Skeletal muscle satellite cell (primary cell): ENCODE measurements at regions not wholly inside any gene's neighbourhood (a gene's known extent, or its start where the extent isn't known, plus 50 kb on each side); places are given as distances from the start of the nearest gene placed in this dataset.

ENCODE experiments used
- H3K27me3 ChIP-seq: 2 replicates; pipeline ENCODE4 v1.7.0; 2013; ENCODE audit warnings: low read length; ENCODE audit not compliant: control insufficient read depth, insufficient read depth
- H3K36me3 ChIP-seq: 2 replicates; pipeline ENCODE4 v1.7.0; 2013; ENCODE audit warnings: mild to moderate bottlenecking, control low read depth, low read length; ENCODE audit not compliant: insufficient read depth
- H3K4me1 ChIP-seq: 2 replicates; pipeline ENCODE4 v1.7.0; 2013; ENCODE audit warnings: low read length; ENCODE audit not compliant: control insufficient read depth, insufficient read depth
- H3K4me2 ChIP-seq: 2 replicates; pipeline ENCODE4 v1.7.0; 2013; ENCODE audit warnings: mild to moderate bottlenecking, low read length
- H3K4me3 ChIP-seq: 2 replicates; pipeline ENCODE4 v1.7.0; 2013; ENCODE audit warnings: low read length
- H3K9ac ChIP-seq: 2 replicates; pipeline ENCODE4 v1.7.0; 2013; ENCODE audit warnings: mild to moderate bottlenecking, low read depth, low read length, moderate library complexity
- H3K9me3 ChIP-seq: replicated peaks from 2 replicates; pipeline ENCODE4 v1.7.0; 2013; ENCODE audit warnings: mild to moderate bottlenecking, control low read depth, low read length

- H3K9me3 ChIP-seq: no peaks in the 10 kb centered on the region
- peak overlapping the region; percentile 53 for H3K4me3 ChIP-seq
- no peaks in the 10 kb centered on the region for H3K36me3 ChIP-seq
- peak overlapping the region; percentile 76 for H3K9ac ChIP-seq
- H3K4me2 ChIP-seq: peak overlapping the region; percentile 77
- H3K4me1 ChIP-seq: peaks cover 23% of the 10 kb centered on the region
- no peaks in the 10 kb centered on the region for H3K27me3 ChIP-seq
Observed at GRCh38 chr4:187602339-187603092, 393.1 kb upstream of the ZFP42 start.

DNA sequence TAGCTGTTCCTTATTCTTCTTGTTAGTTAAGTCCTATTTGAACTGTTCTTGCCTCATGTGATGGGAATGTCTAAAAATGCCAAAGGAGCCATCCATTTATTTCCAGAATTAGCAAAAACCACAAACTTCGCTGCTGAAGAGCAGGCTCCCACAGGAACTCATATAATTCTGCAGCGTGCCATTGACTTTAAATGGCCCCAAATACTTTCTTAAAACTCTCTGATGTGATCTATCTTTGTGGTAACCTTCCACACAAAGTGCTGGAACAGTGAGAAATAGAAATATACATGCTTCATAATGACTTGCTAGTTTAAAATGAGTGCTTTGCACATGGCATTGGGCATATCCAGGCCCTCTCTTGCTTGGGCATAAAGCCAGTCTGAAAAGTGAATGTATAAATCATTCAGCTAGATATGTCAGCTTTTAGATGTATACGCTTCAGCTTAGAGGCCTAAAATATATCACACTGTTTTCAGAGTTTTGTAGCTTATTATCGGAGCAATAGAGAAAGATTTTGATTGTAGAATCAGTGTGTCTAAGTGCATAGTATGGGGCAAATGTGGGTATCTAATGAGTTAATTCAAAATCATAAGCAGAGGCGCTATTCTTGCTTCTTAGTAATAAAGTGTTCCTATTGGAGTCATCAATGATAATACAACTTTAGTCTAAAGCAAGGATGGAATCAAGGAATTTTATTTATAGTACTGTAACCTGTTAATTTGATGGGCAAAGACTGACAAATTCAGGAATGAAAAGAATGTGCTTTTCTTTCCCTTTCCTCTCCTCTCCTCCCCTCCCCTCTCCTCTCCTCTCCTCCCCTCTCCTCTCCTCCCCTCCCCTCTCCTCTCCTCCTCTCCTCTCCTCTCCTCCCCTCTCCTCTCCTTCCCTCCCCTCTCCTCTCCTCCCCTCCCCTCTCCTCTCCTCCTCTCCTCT, 392.2 kb upstream of the ZFP42 start:
- Histone ChIP-seq H3K4me3 (no peak overlapping the region), H3K9ac (peak overlapping the region; percentile 76), H3K4me1 (peaks cover 32% of the 10 kb centered on the region), H3K9me3 (no peaks in the 10 kb centered on the region), H3K27me3 (no peaks in the 10 kb centered on the region), H3K36me3 (no peaks in the 10 kb centered on the region), H3K4me2 (peak overlapping the region; percentile 77)

GRCh38 chr4:187604984-187605383, 390.6 kb upstream of the ZFP42 start:
- Histone ChIP-seq H3K36me3 (no peaks in the 10 kb centered on the region), H3K9me3 (no peaks in the 10 kb centered on the region), H3K4me2 (no peak overlapping the region), H3K4me1 (peaks cover 32% of the 10 kb centered on the region), H3K27me3 (no peaks in the 10 kb centered on the region), H3K9ac (no peak overlapping the region), H3K4me3 (no peak overlapping the region)

- no peaks in the 10 kb centered on the region for H3K27me3 ChIP-seq
Observed at GRCh38 chr4:187606581-187606980, 389.0 kb upstream of the ZFP42 start.

DNA sequence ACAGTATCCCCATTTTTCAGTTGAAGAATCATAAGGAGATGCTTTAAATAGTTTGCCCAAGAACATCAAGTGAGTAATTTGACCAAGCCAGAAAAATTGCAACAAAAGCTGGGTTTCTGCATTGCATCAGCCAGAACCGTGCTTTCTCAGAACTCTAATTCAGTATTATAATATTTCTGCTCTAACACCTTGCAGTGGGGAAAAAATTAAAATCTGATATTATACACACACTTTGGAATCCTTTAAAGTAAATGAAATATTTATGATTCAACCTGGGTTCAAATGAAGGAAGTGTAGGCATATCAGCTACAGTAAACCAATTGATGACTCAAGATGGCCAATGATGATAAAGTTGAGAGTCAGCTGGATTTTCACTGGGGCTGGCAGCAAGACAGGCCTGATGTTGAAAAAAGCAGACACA, 387.6 kb upstream of the ZFP42 start:
- peaks cover 17% of the 10 kb centered on the region for H3K4me1 ChIP-seq
- H3K9me3 ChIP-seq: no peaks in the 10 kb centered on the region
- no peak overlapping the region for H3K4me3 ChIP-seq
- H3K27me3 ChIP-seq: no peaks in the 10 kb centered on the region
- no peaks in the 10 kb centered on the region for H3K36me3 ChIP-seq
- H3K4me2 ChIP-seq: peak overlapping the region; percentile 8
- no peak overlapping the region for H3K9ac ChIP-seq

More at GRCh38 chr4:187606581-187606980, 389.0 kb upstream of the ZFP42 start:
- Histone ChIP-seq H3K4me3 (no peak overlapping the region), H3K4me1 (peaks cover 31% of the 10 kb centered on the region), H3K9ac (no peak overlapping the region), H3K36me3 (no peaks in the 10 kb centered on the region), H3K9me3 (no peaks in the 10 kb centered on the region), H3K4me2 (no peak overlapping the region)

DNA sequence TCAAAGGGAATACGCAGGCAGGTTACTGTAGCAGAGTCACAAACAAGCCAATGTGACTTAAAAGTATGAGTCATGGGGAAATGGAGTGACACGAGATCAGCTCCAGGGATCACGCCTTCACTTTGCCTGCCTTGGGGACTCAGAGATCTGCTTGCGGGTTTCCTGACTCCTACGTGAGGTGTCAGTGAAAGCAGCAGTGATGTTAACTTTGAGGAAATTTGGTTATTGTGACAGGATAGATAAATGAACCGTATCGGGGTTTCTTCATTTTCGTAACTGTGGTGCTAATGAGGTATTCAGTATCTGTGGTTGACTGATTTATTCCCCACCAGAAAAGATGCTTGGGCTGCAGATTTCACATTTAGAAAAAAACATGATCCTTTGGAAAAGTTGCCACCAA, 383.3 kb upstream of the ZFP42 start:
- Histone ChIP-seq H3K4me1 (peaks cover 11% of the 10 kb centered on the region), H3K9me3 (no peaks in the 10 kb centered on the region), H3K27me3 (no peaks in the 10 kb centered on the region), H3K4me3 (no peak overlapping the region), H3K36me3 (no peaks in the 10 kb centered on the region), H3K4me2 (no peak overlapping the region), H3K9ac (no peak overlapping the region)

DNA sequence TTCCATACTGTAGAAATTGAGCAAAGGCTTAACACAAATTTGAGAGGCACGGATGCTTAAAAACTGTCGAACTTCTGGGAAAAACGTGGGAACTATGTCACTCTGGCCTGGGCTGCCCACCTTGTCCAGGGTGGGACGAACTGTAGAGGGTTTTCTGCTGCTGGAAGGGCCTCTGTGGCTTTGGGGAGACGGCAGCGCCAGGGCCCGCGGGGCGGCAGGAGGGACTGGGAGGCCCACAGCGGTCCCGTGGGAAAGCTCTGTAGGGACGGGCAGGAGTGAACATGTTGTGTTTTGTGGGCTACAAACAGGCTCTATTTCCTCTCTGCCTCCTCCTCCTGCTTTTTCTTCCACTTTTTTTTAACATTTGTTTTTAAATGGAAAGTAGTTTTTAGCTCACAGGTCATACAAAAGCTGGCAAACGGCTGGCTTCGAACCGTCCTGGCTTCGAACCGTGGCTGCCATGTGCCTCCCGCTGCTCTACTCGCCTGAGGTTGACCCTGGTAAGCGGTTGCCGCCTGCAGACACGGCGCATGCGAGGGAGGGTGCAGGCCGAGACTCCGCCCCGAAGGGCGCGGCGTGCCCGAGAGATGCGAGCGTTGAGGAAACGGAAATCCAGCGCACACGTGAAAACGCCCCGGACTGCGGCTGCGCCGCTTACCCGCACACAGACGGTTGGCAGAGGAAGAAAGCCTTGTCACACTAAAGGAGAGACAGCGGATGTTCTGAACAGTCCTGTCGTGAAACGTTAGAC, 382.3 kb upstream of the ZFP42 start:
- H3K9me3 ChIP-seq: no peaks in the 10 kb centered on the region
- H3K9ac ChIP-seq: no peak overlapping the region
- H3K36me3 ChIP-seq: no peaks in the 10 kb centered on the region
- H3K4me1 ChIP-seq: peaks cover 4% of the 10 kb centered on the region
- no peaks in the 10 kb centered on the region for H3K27me3 ChIP-seq
- H3K4me2 ChIP-seq: no peak overlapping the region
- no peak overlapping the region for H3K4me3 ChIP-seq

- no peaks in the 10 kb centered on the region for H3K27me3 ChIP-seq
- no peak overlapping the region for H3K9ac ChIP-seq
- H3K36me3 ChIP-seq: no peaks in the 10 kb centered on the region
- no peak overlapping the region for H3K4me2 ChIP-seq
- H3K4me3 ChIP-seq: no peak overlapping the region
- H3K4me1 ChIP-seq: peaks cover 14% of the 10 kb centered on the region
- no peaks in the 10 kb centered on the region for H3K9me3 ChIP-seq
Observed at GRCh38 chr4:187615972-187616371, 379.6 kb upstream of the ZFP42 start.

GRCh38 chr4:187617113-187617512, 378.5 kb upstream of the ZFP42 start:
- H3K9ac ChIP-seq: no peak overlapping the region
- H3K4me3 ChIP-seq: no peak overlapping the region
- no peaks in the 10 kb centered on the region for H3K36me3 ChIP-seq
- no peak overlapping the region for H3K4me2 ChIP-seq
- no peaks in the 10 kb centered on the region for H3K27me3 ChIP-seq
- peaks cover 14% of the 10 kb centered on the region for H3K4me1 ChIP-seq
- H3K9me3 ChIP-seq: no peaks in the 10 kb centered on the region

DNA sequence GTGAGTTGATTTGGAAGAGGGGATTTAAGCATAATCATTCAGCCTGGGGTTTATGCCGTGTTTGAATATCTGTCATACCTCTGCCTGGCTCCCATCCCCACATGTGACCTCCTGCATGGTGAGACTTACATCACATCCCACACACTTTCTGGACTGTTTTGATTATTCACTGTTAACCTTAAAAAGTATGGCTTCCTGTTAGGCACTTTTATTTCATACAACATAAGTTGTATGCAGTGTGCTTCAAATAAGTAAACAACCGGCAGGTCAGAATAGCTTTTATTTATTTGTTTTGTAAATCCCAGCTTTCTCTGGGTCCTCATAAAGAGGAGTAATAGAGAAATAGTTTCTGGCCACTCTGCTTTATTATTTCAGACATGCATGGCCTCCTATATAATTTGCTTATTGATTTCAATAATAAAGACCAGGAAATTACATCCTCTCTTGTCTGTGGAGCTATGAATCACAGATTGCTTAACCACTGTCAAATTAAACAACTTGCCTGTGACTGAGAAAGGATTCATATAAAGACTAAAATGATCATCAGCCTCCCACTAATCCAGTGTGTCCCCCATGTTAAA, 376.8 kb upstream of the ZFP42 start:
- Histone ChIP-seq H3K4me1 (peaks cover 14% of the 10 kb centered on the region), H3K36me3 (no peaks in the 10 kb centered on the region), H3K27me3 (no peaks in the 10 kb centered on the region), H3K9ac (no peak overlapping the region), H3K4me3 (no peak overlapping the region), H3K4me2 (peak overlapping the region; percentile 12), H3K9me3 (no peaks in the 10 kb centered on the region)

- no peaks in the 10 kb centered on the region for H3K9me3 ChIP-seq
- H3K4me1 ChIP-seq: peaks cover 14% of the 10 kb centered on the region
- no peak overlapping the region for H3K9ac ChIP-seq
- no peaks in the 10 kb centered on the region for H3K36me3 ChIP-seq
- no peak overlapping the region for H3K4me3 ChIP-seq
- no peaks in the 10 kb centered on the region for H3K27me3 ChIP-seq
- no peak overlapping the region for H3K4me2 ChIP-seq
Observed at GRCh38 chr4:187619319-187619718, 376.3 kb upstream of the ZFP42 start.
